ENCODE measurements at regions not wholly inside any gene's neighbourhood (a gene's known extent, or its start where the extent isn't known, plus 50 kb on each side); places are given as distances from the start of the nearest gene placed in this dataset.

GRCh38 chr22:44646668-44647067 is 55.3 kb upstream of the PRR5 start (continued):
- TF ChIP-seq ZNF592 (IDR thresholded peaks at IDR 0.05) (no peak), POLR2A (conservative IDR thresholded peaks at IDR 0.05) (no peak)

GRCh38 chr22:44646141-44646540 is 55.9 kb upstream of the PRR5 start:
- 43% methylated on average over 8 of the region's 13 CpGs for WGBS (ENCODE audit: insufficient coverage, low coverage, missing lambda C conversion rate)
- no peak for ATAC-seq
- TF ChIP-seq FOSL1 (tag; conservative IDR thresholded peaks at IDR 0.05): no peak
- no peak for TF ChIP-seq ZNF41 (CRISPR knock-in tag; conservative IDR thresholded peaks at IDR 0.05)
- no peak for TF ChIP-seq MIER1 (IDR thresholded peaks at IDR 0.05; ENCODE audit: low read depth)
- intact Hi-C loops (cut with micrococcal nuclease): no loop called here
- no peak for DNase-seq (ENCODE audit: extremely low read depth in 1 of 4, low spot score in 3 of 4)
- Histone ChIP-seq H3K9ac (ENCODE audit: insufficient read depth in 1 of 2, low read depth in 2 of 2, low read length in 2 of 2) (no peak overlapping the region), H3K4me3 (no peak overlapping the region), H3K4me1 (replicated peaks in 1 of 2; ENCODE audit: control insufficient read depth in 2 of 2, insufficient read depth in 2 of 2, low read length in 2 of 2) (peaks cover 0 to 4% of the 10 kb centered on the region in 2 experiments; a peak in 2 of 5 replicates), H3K79me2 (ENCODE audit: control insufficient read depth, insufficient read depth, low read length) (no peaks in the 10 kb centered on the region), H3K27me3 (ENCODE audit: control insufficient read depth in 2 of 2, insufficient read depth in 2 of 2, low read length in 2 of 2) (peaks cover 0 to 27% of the 10 kb centered on the region in 2 experiments; a peak in 3 of 5 replicates), H3K9me1 (ENCODE audit: control insufficient read depth, insufficient read depth, low read length) (no peaks in the 10 kb centered on the region), H3K36me3 (ENCODE audit: control insufficient read depth, insufficient read depth, low read length) (no peaks in the 10 kb centered on the region), H3K4me2 (ENCODE audit: insufficient read depth, low read length) (no peak overlapping the region), H3K9me3 (replicated peaks; ENCODE audit: control insufficient read depth, insufficient read depth, low read depth, low read length) (no peaks in the 10 kb centered on the region), H3K27ac (ENCODE audit: extremely low read depth, low read depth, low read length) (no peak overlapping the region), H4K20me1 (replicated peaks; ENCODE audit: control insufficient read depth, insufficient read depth, low read length) (no peaks in the 10 kb centered on the region), H2AFZ (ENCODE audit: low read depth, low read length) (no peak overlapping the region)
- no peak for FAIRE-seq
- ChIA-PET POLR2A (no interaction called here), CTCF (ENCODE audit: low intra/inter-chr PET ratio) (no interaction called here)
- no TSS peak for BruUV-seq (replicated peaks)
- in situ Hi-C loops (cut with MboI): no loop called here

Measured in K562 (cell line).